Muscle layer of colon (tissue), 2 donors: ENCODE measurements at regions not wholly inside any gene's neighbourhood (a gene's known extent, or its start where the extent isn't known, plus 50 kb on each side); places are given as distances from the start of the nearest gene placed in this dataset.

ENCODE experiments used
- H3K27ac ChIP-seq: one replicate; pipeline ENCODE4 v1.7.0; 2013; ENCODE audit warnings: low read depth, mild to moderate bottlenecking, low read length, moderate library complexity
- H3K27me3 ChIP-seq, 2 donors: one replicate each; pipeline ENCODE4 v1.7.0; 2013; ENCODE audit warnings: low read length in 2 of 2, mild to moderate bottlenecking in 2 of 2; ENCODE audit not compliant: insufficient read depth in 2 of 2, control insufficient read depth in 1 of 2
- H3K36me3 ChIP-seq: one replicate; pipeline ENCODE4 v1.7.0; 2013; ENCODE audit warnings: mild to moderate bottlenecking, low read length; ENCODE audit not compliant: insufficient read depth
- H3K4me1 ChIP-seq: one replicate; pipeline ENCODE4 v1.7.0; 2013; ENCODE audit warnings: mild to moderate bottlenecking, low read length; ENCODE audit not compliant: insufficient read depth
- H3K4me3 ChIP-seq, 2 donors: one replicate each; pipeline ENCODE4 v1.7.0; 2013; ENCODE audit warnings: low read length in 2 of 2, low read depth in 1 of 2, mild to moderate bottlenecking in 1 of 2, moderate library complexity in 1 of 2
- H3K9ac ChIP-seq: one replicate; pipeline ENCODE4 v1.7.0; 2013; ENCODE audit warnings: low read length
- H3K9me3 ChIP-seq: one replicate; pipeline ENCODE4 v1.7.0; 2013; ENCODE audit warnings: mild to moderate bottlenecking, low read length
- donor health status: abdominal sarcoma.
- donor health status: Adenocarcinoma of cecum.

DNA sequence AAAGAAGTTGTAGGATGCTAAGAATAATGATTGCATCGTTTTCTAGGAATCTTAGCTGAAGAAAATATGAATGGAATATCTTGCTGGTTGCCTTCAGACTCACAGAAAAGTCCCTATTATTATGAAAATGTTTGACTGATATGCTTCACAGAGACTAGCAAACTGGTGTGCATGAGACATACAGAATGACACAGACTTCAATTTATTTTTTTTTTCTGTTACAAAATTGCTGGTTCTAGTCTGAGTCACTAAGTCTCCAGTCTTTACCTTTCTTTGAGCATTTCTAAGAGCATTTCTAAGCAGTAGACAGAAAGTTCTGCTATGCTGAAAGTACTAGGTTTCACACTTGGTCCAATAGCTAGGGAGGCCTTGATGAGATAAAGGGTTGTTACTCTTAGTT is 377.6 kb upstream of the ATP2B1 start:
- Histone ChIP-seq H3K4me1 (no peaks in the 10 kb centered on the region), H3K27ac (no peak overlapping the region), H3K9ac (no peak overlapping the region), H3K9me3 (no peaks in the 10 kb centered on the region), H3K36me3 (no peaks in the 10 kb centered on the region), H3K4me3 (no peak overlapping the region), H3K27me3 (no peaks in the 10 kb centered on the region)

DNA sequence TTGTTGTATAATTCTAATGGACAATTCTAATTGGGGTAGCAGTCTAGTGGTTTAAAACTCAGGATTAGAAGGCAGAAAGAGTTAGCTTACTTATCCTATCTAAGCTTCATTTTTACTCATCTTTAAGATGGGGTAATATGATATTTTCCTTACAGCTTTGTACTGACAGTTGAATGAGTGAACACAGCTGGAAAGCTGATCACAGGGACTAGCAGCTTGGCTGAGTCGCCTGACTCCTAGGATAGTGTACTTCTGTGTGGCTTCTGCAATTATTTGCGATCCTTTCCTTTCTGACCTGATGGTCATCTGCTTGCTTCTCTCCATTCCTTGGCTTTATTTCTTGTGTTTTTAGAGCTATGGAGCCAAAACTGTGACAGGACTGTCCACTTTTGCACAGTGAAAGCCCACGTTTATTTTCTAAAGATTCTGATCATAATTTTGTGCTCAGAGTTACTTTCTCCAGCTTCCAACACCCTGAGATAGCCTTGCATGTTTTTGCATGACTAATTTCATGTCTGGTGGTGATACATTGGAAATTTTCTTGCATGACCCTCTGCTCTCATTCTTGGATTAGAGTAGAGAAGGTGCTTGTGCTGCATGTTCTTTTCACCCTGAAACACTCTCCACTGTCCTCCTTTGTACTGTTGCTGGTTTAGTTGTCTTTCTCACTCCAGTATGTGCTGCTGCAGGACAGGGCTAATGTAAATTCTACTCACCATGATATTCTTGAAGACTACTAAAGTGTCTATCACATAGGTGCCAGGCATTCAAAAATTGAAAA is 377.0 kb upstream of the ATP2B1 start:
- H3K4me3 ChIP-seq, result no peak overlapping the region
- no peak overlapping the region for H3K9ac ChIP-seq
- H3K4me1 ChIP-seq, result no peaks in the 10 kb centered on the region
- H3K36me3 ChIP-seq, result no peaks in the 10 kb centered on the region
- no peaks in the 10 kb centered on the region for H3K27me3 ChIP-seq
- no peak overlapping the region for H3K27ac ChIP-seq
- no peaks in the 10 kb centered on the region for H3K9me3 ChIP-seq

DNA sequence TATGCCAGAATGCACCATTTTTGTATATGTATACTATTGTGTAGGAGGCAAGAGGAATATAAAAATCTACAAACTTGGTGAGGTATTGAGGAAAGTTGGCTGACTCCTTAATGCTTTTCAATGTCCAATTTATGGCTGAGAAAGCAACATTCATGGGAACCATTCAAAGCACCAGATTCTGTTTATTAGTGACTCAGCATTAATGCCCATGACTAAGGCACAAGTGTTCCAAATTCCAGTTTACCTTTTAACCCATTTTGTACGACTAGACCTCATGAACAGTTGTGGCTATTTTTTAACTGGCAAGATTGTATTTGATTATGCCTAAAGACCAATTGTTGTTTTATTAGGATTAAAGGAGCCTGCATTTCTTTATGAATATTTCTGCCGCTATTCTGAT is 375.4 kb upstream of the ATP2B1 start:
- Histone ChIP-seq H3K27me3 (no peaks in the 10 kb centered on the region), H3K9me3 (no peaks in the 10 kb centered on the region), H3K4me1 (no peaks in the 10 kb centered on the region), H3K27ac (no peak overlapping the region), H3K4me3 (no peak overlapping the region), H3K36me3 (no peaks in the 10 kb centered on the region), H3K9ac (no peak overlapping the region)

DNA sequence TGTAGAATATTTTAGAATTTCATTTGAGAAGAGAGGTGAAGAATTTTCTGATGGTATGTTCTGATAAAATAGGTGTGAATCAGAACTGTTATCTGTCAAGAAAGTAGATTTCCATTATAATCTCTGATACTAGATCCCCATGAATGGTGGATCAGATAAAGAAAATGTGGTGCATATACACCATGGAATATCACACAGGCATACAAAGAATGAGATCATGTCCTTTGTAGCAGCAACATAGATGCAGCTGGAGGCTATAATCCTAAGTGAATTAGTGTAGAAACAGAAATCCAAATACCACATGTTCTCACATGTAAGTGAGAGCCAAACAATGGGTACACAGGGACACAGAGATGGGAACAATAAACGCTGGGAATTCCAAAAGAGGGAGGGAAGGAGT is 372.0 kb upstream of the ATP2B1 start:
- no peak overlapping the region for H3K4me3 ChIP-seq
- no peak overlapping the region for H3K9ac ChIP-seq
- H3K27ac ChIP-seq, result no peak overlapping the region
- no peaks in the 10 kb centered on the region for H3K9me3 ChIP-seq
- no peaks in the 10 kb centered on the region for H3K27me3 ChIP-seq
- H3K4me1 ChIP-seq, result no peaks in the 10 kb centered on the region
- H3K36me3 ChIP-seq, result no peaks in the 10 kb centered on the region

DNA sequence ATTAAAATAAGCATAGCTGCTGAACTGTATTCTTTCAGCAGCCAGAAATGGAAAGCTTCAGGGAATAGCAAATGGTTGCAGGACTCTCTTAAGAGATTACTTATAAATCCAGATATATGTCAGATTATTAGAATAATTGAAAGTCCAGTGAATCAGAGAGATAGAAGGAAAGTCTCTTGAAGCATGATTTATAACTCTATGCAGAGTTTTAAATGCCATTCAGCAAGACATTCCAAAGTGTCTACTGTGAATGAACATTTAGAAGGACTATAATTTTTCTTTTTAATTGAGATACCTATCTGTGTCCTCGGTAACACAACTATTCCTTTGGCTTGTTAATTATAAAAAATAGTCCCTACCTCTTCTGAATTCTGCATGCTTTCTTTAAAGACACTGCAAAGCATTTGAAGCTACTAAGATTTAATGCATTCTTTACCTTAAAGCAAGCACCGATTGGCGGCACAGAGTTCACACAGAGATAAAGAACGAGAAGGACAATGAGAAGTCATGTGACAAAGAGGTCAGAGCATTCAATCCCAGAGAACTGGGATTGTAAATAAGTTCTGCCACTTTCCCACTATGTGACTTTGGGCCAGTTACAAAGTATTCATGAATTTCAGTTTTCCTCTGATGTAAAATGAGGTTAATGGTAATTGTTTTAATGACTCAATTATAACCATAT is 371.0 kb upstream of the ATP2B1 start:
- no peaks in the 10 kb centered on the region for H3K4me1 ChIP-seq
- H3K27ac ChIP-seq, result no peak overlapping the region
- no peaks in the 10 kb centered on the region for H3K36me3 ChIP-seq
- no peaks in the 10 kb centered on the region for H3K9me3 ChIP-seq
- no peak overlapping the region for H3K9ac ChIP-seq
- H3K27me3 ChIP-seq, result no peaks in the 10 kb centered on the region
- no peak overlapping the region for H3K4me3 ChIP-seq

DNA sequence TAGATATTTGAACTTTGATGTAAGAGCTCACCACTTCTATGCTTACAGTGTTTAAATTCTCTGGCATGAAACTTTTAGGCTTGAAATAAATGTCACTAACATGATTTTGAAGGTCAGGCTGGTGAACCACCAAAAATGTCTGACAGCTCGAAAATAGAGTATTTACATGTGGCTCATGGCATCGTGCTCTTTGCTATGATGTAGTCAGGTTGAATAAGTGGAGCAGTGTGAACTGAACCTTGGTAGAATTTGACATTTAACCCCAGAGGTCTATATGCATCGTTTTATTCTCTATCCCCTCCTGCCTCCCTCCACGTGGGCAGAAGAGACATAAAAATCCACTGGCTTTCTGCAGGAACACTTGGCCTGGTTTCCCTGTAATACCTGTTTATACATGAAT is 369.7 kb upstream of the ATP2B1 start:
- Histone ChIP-seq H3K27ac (no peak overlapping the region), H3K9ac (no peak overlapping the region), H3K27me3 (no peaks in the 10 kb centered on the region), H3K4me1 (no peaks in the 10 kb centered on the region), H3K9me3 (no peaks in the 10 kb centered on the region), H3K36me3 (no peaks in the 10 kb centered on the region), H3K4me3 (no peak overlapping the region)

DNA sequence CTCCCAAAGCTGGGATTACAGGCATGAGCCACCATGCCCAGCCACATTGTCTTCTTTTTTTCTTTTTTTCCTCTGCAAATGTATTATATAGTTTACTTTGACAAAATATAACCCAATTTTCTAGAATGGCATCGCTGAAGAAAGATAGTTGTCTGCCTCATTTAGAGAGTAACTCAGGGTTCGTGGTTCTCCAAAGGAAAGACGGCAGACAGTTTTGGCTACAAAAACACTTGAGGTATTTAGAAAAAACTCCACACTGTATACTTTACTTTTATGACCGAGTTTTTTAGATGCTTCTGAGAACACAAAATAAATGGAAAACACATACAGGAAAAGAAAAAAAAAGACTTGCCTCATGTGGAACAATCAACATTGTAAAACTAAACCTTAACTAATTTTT is 369.1 kb upstream of the ATP2B1 start:
- Histone ChIP-seq H3K4me1 (no peaks in the 10 kb centered on the region), H3K4me3 (no peak overlapping the region), H3K27ac (no peak overlapping the region), H3K27me3 (no peaks in the 10 kb centered on the region), H3K36me3 (no peaks in the 10 kb centered on the region), H3K9ac (no peak overlapping the region), H3K9me3 (no peaks in the 10 kb centered on the region)

DNA sequence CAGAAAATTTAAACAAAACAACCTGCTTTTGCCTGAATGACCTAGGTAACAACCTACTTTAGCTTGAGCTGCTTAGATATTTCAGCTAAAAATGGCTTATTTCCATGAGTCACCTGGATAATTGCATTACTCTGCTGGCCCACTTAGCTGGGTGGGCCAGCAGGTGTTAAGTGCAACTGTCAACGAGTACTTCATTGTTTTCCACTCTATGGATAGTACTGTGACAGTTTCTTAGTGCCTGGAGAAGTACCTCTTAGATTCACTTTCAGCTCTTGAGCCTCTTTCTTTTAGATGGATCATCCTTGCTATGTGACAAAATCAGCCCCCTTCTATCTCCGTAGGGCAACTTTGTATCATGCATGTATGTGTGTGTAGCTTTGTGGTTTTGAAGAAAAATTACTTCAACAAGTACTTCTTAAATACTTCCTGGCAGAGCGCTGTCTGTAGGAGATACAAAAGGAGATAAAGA is 368.2 kb upstream of the ATP2B1 start:
- Histone ChIP-seq H3K4me3 (no peak overlapping the region), H3K9me3 (no peaks in the 10 kb centered on the region), H3K27me3 (no peaks in the 10 kb centered on the region), H3K27ac (no peak overlapping the region), H3K36me3 (no peaks in the 10 kb centered on the region), H3K9ac (no peak overlapping the region), H3K4me1 (peaks cover under 1% of the 10 kb centered on the region)

DNA sequence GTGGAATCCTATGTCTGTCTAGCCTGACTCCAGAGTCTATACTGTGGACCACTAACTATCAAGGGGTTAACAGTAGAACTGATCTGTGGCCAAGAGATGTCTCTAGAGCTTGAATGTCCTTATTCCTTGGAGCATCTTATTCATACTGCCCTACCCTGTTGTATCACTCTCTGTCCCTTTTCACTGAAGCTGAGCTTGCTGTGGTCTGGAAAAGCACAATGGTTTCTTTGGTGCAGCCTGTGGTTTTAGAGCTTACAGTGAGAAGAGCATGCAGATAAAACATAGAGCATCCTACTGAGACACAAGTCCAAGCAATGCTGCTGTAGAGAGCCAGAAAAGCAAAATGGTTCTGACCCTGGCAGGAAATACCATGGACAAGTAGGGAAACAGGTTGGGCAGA is 367.0 kb upstream of the ATP2B1 start:
- H3K9me3 ChIP-seq, result no peaks in the 10 kb centered on the region
- peaks cover 5% of the 10 kb centered on the region for H3K4me1 ChIP-seq
- no peaks in the 10 kb centered on the region for H3K36me3 ChIP-seq
- no peak overlapping the region for H3K9ac ChIP-seq
- H3K27ac ChIP-seq, result no peak overlapping the region
- no peak overlapping the region for H3K4me3 ChIP-seq
- H3K27me3 ChIP-seq, result no peaks in the 10 kb centered on the region

DNA sequence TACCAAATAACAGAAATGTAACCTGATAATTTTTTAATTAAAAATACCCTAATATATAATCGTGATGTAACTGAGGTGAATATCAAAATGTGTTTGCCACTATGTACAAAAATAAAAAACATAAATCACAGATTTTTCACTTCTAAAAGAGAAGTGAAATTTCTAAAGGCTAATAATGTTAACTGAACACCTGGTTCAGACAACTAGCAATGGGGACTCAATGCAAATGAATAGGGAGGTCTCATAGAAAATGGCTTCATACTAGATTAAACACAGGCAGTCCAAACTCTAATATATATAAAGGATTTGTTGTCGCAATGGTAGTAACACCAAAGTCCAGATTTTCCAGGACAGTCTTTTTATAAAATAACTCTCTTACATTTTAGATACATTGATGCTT is 365.4 kb upstream of the ATP2B1 start:
- no peak overlapping the region for H3K27ac ChIP-seq
- no peak overlapping the region for H3K4me3 ChIP-seq
- H3K9ac ChIP-seq, result no peak overlapping the region
- no peaks in the 10 kb centered on the region for H3K27me3 ChIP-seq
- H3K36me3 ChIP-seq, result no peaks in the 10 kb centered on the region
- H3K9me3 ChIP-seq, result no peaks in the 10 kb centered on the region
- H3K4me1 ChIP-seq, result peaks cover 5% of the 10 kb centered on the region

DNA sequence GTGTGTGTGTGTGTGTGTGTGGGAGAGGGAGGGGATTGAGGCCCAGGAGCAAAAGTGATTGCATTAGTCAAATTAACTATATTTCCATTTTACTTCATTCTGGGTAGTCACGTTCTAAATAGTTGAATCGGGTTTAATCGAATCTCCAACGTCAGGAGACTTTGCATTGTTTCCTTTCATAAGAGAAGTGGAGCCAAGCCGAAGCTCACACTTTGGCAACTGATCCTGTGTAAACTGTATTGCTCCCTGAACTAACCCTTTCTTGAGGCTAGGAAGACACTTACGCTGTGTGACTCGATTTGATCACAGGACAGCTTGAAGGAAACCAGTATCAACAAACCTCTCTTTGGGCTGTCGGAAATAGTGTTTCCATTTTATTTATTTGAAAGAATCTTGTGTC is 363.4 kb upstream of the ATP2B1 start:
- H3K27ac ChIP-seq, result no peak overlapping the region
- no peak overlapping the region for H3K9ac ChIP-seq
- H3K36me3 ChIP-seq, result no peaks in the 10 kb centered on the region
- H3K4me1 ChIP-seq, result peaks cover 5% of the 10 kb centered on the region
- H3K27me3 ChIP-seq, result no peaks in the 10 kb centered on the region
- no peak overlapping the region for H3K4me3 ChIP-seq
- no peaks in the 10 kb centered on the region for H3K9me3 ChIP-seq

DNA sequence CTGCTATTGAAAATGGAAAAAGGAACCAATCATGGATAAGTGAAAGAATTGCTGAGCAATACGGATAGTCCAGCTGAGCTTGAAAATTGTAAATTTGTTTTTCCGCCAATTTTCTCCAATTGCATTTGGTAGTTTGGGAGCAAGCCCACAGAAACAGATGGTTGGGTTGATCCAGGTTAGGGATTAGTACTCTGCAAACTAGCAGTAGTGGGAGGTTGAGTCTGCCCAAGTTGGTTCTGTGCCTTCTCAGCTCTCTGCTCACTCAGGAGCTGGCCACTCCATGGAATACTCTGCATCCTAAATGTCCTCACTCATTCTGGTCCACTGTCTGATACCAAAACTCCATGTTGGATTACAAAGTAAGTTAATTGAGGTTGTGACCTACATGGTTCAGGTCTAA is 361.1 kb upstream of the ATP2B1 start:
- peaks cover 9% of the 10 kb centered on the region for H3K4me1 ChIP-seq
- H3K27ac ChIP-seq, result no peak overlapping the region
- H3K36me3 ChIP-seq, result no peaks in the 10 kb centered on the region
- no peak overlapping the region for H3K4me3 ChIP-seq
- H3K27me3 ChIP-seq, result no peaks in the 10 kb centered on the region
- no peak overlapping the region for H3K9ac ChIP-seq
- no peaks in the 10 kb centered on the region for H3K9me3 ChIP-seq
